NT2/D1 (cell line): ENCODE measurements at regions not wholly inside any gene's neighbourhood (a gene's known extent, or its start where the extent isn't known, plus 50 kb on each side); places are given as distances from the start of the nearest gene placed in this dataset.

Experiments
- YY1 ChIP-seq: IDR thresholded peaks from 2 replicates; pipeline ENCODE4 v1.6.1; 2011; ENCODE audit not compliant: insufficient read length, insufficient read depth
- ZNF274 ChIP-seq: IDR thresholded peaks from 2 replicates; pipeline ENCODE4 v1.6.1; 2011; ENCODE audit warnings: mild to moderate bottlenecking, low read depth, low read length

DNA sequence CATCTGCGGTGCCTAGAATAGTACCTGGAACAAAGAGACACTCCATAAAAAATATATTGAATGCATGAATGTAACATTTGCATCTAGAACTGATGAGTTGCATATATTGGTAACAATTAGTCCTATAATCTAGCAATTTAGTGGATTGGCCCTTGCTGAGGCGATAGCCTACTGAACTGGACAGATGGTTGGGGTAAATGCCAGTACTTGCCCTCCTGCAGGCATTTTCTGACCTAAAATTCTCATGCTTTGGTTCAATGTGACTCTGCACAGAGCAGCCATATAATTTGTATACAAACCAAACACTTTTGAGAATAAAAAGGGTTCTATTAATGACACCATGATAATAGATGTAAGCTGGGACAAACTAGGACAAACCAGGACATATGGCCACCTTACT, 313.6 kb downstream of the OLFM3 start:
- TF ChIP-seq ZNF274 (no peak), YY1 (no peak)
